BLaER1 treated with 17β-estradiol and CSF1 and Interleukin-3, amounts not matched to agents 10 nM and 100 nM (cell line): ENCODE measurements at regions not wholly inside any gene's neighbourhood (a gene's known extent, or its start where the extent isn't known, plus 50 kb on each side); places are given as distances from the start of the nearest gene placed in this dataset.

Experiments used
- H3K27ac ChIP-seq, 11 experiments: shearing (Covaris generic); formaldehyde crosslinking; 2 replicates each; pipeline ENCODE4 v1.8.1; 2022
- H3K27me3 ChIP-seq, 11 experiments: shearing (Covaris generic); formaldehyde crosslinking; 2 replicates each; pipeline ENCODE4 v1.8.1; 2022
- H3K36me3 ChIP-seq, 11 experiments: shearing (Covaris generic); formaldehyde crosslinking; 2 replicates each; pipeline ENCODE4 v1.8.1; 2022
- H3K4me1 ChIP-seq, 10 experiments: shearing (Covaris generic); formaldehyde crosslinking; 2 replicates each; pipeline ENCODE4 v1.8.1; 2022
- H3K4me2 ChIP-seq, 11 experiments: shearing (Covaris generic); formaldehyde crosslinking; 2 replicates each; pipeline ENCODE4 v1.8.1; 2022
- H3K4me3 ChIP-seq, 10 experiments: shearing (Covaris generic); formaldehyde crosslinking; 2 replicates each; pipeline ENCODE4 v1.8.1; 2022
- H3K9ac ChIP-seq, 11 experiments: shearing (Covaris generic); formaldehyde crosslinking; 2 replicates each; pipeline ENCODE4 v1.8.1; 2022
- H3K9me3 ChIP-seq, 11 experiments: shearing (Covaris generic); formaldehyde crosslinking; replicated peaks in 1 of 11; 2 replicates each; pipeline ENCODE4 v1.8.1; 2022
- H4K20me1 ChIP-seq, 11 experiments: shearing (Covaris generic); formaldehyde crosslinking; 2 replicates each; pipeline ENCODE4 v1.8.1; 2022
- Cebpa-rat ChIP-seq, 11 experiments: shearing (Covaris generic); IDR thresholded peaks; 2 replicates each; pipeline ENCODE4 v1.8.1; 2022

DNA sequence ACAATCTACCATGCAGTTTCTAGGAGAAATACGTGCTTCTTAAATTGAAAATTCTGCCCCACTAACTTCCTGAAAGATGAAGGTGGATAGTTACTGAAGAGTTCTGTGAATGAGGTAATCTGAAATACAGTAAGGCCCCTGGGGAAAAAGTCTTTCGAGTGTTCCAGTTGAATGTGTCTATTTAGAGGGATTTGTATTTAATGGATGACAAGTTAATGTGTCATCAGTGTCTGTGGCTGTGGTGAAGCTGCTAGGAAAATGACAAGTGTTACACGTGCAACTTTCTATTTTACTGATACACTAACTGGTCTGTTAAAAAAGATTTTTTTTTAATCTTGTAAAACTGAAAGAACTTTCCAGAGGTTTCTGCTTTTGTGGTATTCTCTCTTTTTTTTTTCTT is 384.6 kb downstream of the STK39 start:
- Histone ChIP-seq H4K20me1 (no peaks in the 10 kb centered on the region), H3K36me3 (no peaks in the 10 kb centered on the region), H3K4me2 (peak overlapping the region in 9 of 11 experiments; percentile 10 to 41 (median 32); a peak in 11 of 22 replicates), H3K9ac (no peak overlapping the region), H3K27me3 (no peaks in the 10 kb centered on the region), H3K4me1 (peaks cover 0 to 16% (median 13%) of the 10 kb centered on the region in 10 experiments; a peak in 15 of 20 replicates), H3K4me3 (no peak overlapping the region), H3K9me3 (no peaks in the 10 kb centered on the region), H3K27ac (0 out of 22 replicates have a peak overlapping the region, but pooled peaks of 1 of the 11 experiments have one; percentile 12)
- no peak for TF ChIP-seq Cebpa-rat (IDR thresholded peaks at IDR 0.05)

DNA sequence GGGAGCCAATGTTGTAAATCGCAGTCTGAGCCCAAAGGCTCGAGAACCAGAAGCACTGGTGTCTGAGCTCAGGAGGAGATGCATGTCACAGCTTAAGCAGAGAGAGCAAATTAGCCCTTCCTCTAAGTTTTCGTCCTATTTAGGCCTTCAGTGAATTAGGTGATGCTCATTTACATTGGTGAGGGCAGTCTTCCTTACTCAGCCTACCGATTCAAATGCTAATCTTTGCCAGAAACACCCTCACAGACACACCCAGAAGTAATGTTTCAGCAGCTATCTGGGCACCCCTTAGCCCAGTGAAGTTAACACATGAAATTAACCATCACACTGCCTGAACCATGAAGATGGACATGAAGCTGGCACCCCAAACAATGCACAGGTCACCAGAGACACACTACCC is 385.1 kb downstream of the STK39 start:
- Histone ChIP-seq H3K36me3 (no peaks in the 10 kb centered on the region), H3K27ac (0 out of 22 replicates have a peak overlapping the region, but pooled peaks of 1 of the 11 experiments have one; percentile 8), H3K4me3 (no peak overlapping the region)

GRCh38 chr2:167861574-167862193 is 385.7 kb downstream of the STK39 start:
- no peaks in the 10 kb centered on the region for H3K36me3 ChIP-seq
- no peaks in the 10 kb centered on the region for H4K20me1 ChIP-seq
- no peaks in the 10 kb centered on the region for H3K9me3 ChIP-seq
- H3K9ac ChIP-seq, result no peak overlapping the region
- H3K27me3 ChIP-seq, result no peaks in the 10 kb centered on the region
- H3K4me1 ChIP-seq, result peaks cover 4 to 18% (median 13%) of the 10 kb centered on the region in 10 experiments; a peak in 15 of 20 replicates
- no peak overlapping the region for H3K4me2 ChIP-seq
- H3K4me3 ChIP-seq, result no peak overlapping the region
- TF ChIP-seq Cebpa-rat (IDR thresholded peaks at IDR 0.05), result no peak
- H3K27ac ChIP-seq, result no peak overlapping the region

More for the DNA sequence above, 385.1 kb downstream of the STK39 start:
- peak overlapping the region in 9 of 11 experiments; percentile 10 to 41 (median 32); a peak in 7 of 22 replicates for H3K4me2 ChIP-seq
- no peak overlapping the region for H3K9ac ChIP-seq
- no peaks in the 10 kb centered on the region for H4K20me1 ChIP-seq
- no peaks in the 10 kb centered on the region for H3K27me3 ChIP-seq
- peaks cover 3 to 16% (median 13%) of the 10 kb centered on the region in 10 experiments; a peak in 15 of 20 replicates for H3K4me1 ChIP-seq
- H3K9me3 ChIP-seq, result no peaks in the 10 kb centered on the region
- no peak for TF ChIP-seq Cebpa-rat (IDR thresholded peaks at IDR 0.05)

GRCh38 chr2:167860082-167860481 is 387.3 kb downstream of the STK39 start:
- Histone ChIP-seq H3K9me3 (no peaks in the 10 kb centered on the region), H4K20me1 (no peaks in the 10 kb centered on the region), H3K36me3 (no peaks in the 10 kb centered on the region), H3K4me3 (no peak overlapping the region), H3K27me3 (no peaks in the 10 kb centered on the region), H3K27ac (no peak overlapping the region), H3K4me1 (peaks cover 4 to 18% (median 13%) of the 10 kb centered on the region in 10 experiments; a peak in 15 of 20 replicates), H3K4me2 (no peak overlapping the region), H3K9ac (no peak overlapping the region)
- TF ChIP-seq Cebpa-rat (IDR thresholded peaks at IDR 0.05), result no peak

GRCh38 chr2:167859676-167860075 is 387.7 kb downstream of the STK39 start:
- Histone ChIP-seq H3K27ac (no peak overlapping the region), H3K4me2 (no peak overlapping the region), H3K9me3 (no peaks in the 10 kb centered on the region), H4K20me1 (no peaks in the 10 kb centered on the region), H3K4me1 (peaks cover 4 to 18% (median 13%) of the 10 kb centered on the region in 10 experiments; a peak in 15 of 20 replicates), H3K36me3 (no peaks in the 10 kb centered on the region), H3K9ac (no peak overlapping the region), H3K27me3 (no peaks in the 10 kb centered on the region), H3K4me3 (no peak overlapping the region)
- TF ChIP-seq Cebpa-rat (IDR thresholded peaks at IDR 0.05), result no peak

GRCh38 chr2:167858086-167858485 is 389.3 kb downstream of the STK39 start:
- no peaks in the 10 kb centered on the region for H3K36me3 ChIP-seq
- TF ChIP-seq Cebpa-rat (IDR thresholded peaks at IDR 0.05), result no peak
- H3K9ac ChIP-seq, result no peak overlapping the region
- no peaks in the 10 kb centered on the region for H3K27me3 ChIP-seq
- H4K20me1 ChIP-seq, result no peaks in the 10 kb centered on the region
- H3K4me3 ChIP-seq, result no peak overlapping the region
- H3K9me3 ChIP-seq, result no peaks in the 10 kb centered on the region
- peaks cover 2 to 14% (median 9%) of the 10 kb centered on the region in 10 experiments; a peak in 15 of 20 replicates for H3K4me1 ChIP-seq
- no peak overlapping the region for H3K27ac ChIP-seq
- H3K4me2 ChIP-seq, result no peak overlapping the region

DNA sequence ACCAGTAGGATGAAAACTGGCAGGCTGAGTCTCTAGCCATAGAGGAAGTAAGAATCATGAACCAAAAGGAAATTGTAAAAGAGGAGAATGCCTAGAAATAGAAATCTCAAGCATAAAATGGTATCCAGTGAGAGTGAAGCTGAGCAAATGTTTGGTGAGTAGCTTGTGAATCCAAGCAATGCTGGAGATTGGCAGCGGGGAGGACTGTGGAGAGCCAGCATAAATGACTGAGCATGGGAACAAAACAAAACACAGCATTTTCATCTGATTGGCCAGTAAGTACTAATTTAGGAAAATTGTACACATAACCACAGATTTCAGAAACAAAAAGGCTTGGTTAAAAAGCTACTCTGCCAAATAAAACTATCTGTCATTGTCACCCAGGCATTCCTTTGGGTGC is 390.0 kb downstream of the STK39 start:
- peaks cover 0 to 7% (median 2%) of the 10 kb centered on the region in 10 experiments; a peak in 10 of 20 replicates for H3K4me1 ChIP-seq
- H3K27ac ChIP-seq, result no peak overlapping the region
- no peak overlapping the region for H3K9ac ChIP-seq
- no peaks in the 10 kb centered on the region for H4K20me1 ChIP-seq
- TF ChIP-seq Cebpa-rat (IDR thresholded peaks at IDR 0.05), result no peak
- H3K4me3 ChIP-seq, result no peak overlapping the region
- no peaks in the 10 kb centered on the region for H3K36me3 ChIP-seq
- no peaks in the 10 kb centered on the region for H3K9me3 ChIP-seq
- H3K27me3 ChIP-seq, result no peaks in the 10 kb centered on the region
- peak overlapping the region in 3 of 11 experiments; percentile 1 to 35 (median 12); a peak in 2 of 22 replicates for H3K4me2 ChIP-seq

DNA sequence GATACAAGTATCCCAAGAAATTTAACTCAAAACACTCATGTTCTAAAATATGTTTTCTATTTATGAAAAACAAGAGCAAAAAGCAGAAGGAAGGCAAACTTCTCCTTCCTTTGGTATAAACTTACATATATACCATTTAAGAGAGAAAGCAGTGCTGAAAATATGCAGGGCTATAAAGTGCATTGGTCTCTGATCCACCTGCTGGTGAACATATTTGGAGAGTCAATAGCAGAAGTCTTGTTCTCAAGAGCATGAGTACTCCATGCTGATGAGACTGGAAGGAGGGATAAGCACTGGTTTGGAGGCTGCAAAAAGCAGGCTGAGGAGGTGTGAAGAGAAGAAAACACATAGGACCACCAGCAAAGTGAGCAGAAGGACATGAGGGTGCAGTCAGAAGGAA is 391.2 kb downstream of the STK39 start:
- Histone ChIP-seq H3K9ac (no peak overlapping the region), H3K4me1 (peaks cover 0 to 6% (median 0%) of the 10 kb centered on the region in 10 experiments; a peak in 1 of 20 replicates), H3K36me3 (no peaks in the 10 kb centered on the region), H4K20me1 (no peaks in the 10 kb centered on the region), H3K27me3 (no peaks in the 10 kb centered on the region), H3K9me3 (no peaks in the 10 kb centered on the region), H3K27ac (no peak overlapping the region), H3K4me3 (no peak overlapping the region), H3K4me2 (no peak overlapping the region)
- no peak for TF ChIP-seq Cebpa-rat (IDR thresholded peaks at IDR 0.05)

- H3K27ac ChIP-seq, result no peak overlapping the region
- H3K4me1 ChIP-seq, result peaks cover 0 to 6% (median 0%) of the 10 kb centered on the region in 10 experiments; a peak in 1 of 20 replicates
- no peaks in the 10 kb centered on the region for H3K9me3 ChIP-seq
- no peaks in the 10 kb centered on the region for H3K27me3 ChIP-seq
- H3K36me3 ChIP-seq, result no peaks in the 10 kb centered on the region
- H3K4me3 ChIP-seq, result no peak overlapping the region
- no peak overlapping the region for H3K9ac ChIP-seq
- H3K4me2 ChIP-seq, result no peak overlapping the region
- no peak for TF ChIP-seq Cebpa-rat (IDR thresholded peaks at IDR 0.05)
- no peaks in the 10 kb centered on the region for H4K20me1 ChIP-seq
Measured at GRCh38 chr2:167855211-167855610, 392.2 kb downstream of the STK39 start.

DNA sequence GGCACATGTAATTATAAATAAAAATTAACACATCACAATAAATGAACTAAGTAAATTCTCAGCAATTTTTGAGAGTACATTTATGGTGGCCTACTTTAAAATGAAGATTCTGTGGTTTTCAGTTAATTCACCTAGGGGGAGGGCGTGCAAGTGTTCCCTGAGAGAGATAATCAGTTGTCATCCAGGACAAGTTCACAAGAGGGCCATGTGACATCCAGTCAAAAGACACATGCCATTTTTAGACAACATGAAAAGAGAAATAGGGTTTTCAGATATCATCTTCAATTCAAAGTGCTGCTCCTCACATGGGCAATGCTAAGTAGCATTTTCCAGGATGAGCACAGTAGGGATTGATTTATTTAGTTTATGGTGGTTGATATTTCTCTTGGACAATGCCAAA is 393.7 kb downstream of the STK39 start:
- Histone ChIP-seq H3K4me3 (no peak overlapping the region), H3K4me2 (no peak overlapping the region), H3K27ac (no peak overlapping the region), H3K9me3 (0 out of 22 replicates have a peak, but pooled peaks cover 0 to 6% (median 0%) of the 10 kb centered on the region in 11 experiments), H3K9ac (no peak overlapping the region), H3K4me1 (peaks cover 0 to 6% (median 0%) of the 10 kb centered on the region in 10 experiments; a peak in 1 of 20 replicates), H3K27me3 (no peaks in the 10 kb centered on the region), H4K20me1 (no peaks in the 10 kb centered on the region), H3K36me3 (no peaks in the 10 kb centered on the region)
- no peak for TF ChIP-seq Cebpa-rat (IDR thresholded peaks at IDR 0.05)
